ENCODE measurements at regions not wholly inside any gene's neighbourhood (a gene's known extent, or its start where the extent isn't known, plus 50 kb on each side); places are given as distances from the start of the nearest gene placed in this dataset.
"Not testable (repeated sequence)": the region's sequence is repeated elsewhere in the genome, so short reads cannot be mapped to it uniquely, and the experiment has no call there.

DNA sequence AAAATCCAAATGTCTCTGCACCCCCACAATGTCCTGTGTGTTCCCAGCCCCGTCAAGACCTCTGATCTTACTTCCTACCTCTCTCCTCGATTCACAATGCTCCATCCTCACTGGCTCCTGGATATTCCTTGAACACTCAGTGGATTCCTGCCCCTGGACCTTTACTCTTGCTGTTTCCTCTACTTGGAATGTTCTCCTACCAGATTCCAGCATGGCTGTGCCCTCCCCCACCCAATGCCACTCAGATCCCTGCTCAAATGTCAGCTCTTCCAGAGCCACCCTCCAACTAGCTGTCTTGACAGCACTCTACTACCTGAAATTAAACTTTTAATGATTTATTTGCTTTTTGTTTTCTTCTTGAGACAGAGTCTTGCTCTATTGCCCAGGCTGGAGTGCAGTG lies 107.4 kb downstream of the KLF5 start:
- Histone ChIP-seq H3K4me3 (ENCODE audit: low read depth, low read length) (no peak overlapping the region), H3K27ac (ENCODE audit: extremely low read depth, low read depth, low read length) (no peak overlapping the region), H3K4me1 (ENCODE audit: control insufficient read depth, insufficient read depth, low read length) (no peaks in the 10 kb centered on the region), H3K36me3 (ENCODE audit: control insufficient read depth in 2 of 2, insufficient read depth in 1 of 2, low read length in 2 of 2) (no peaks in the 10 kb centered on the region), H3K9me3 (ENCODE audit: control insufficient read depth, insufficient read depth, low read depth, low read length) (no peaks in the 10 kb centered on the region)
- ChIA-PET CTCF (no interaction called here), POLR2A (no interaction called here)
- TF ChIP-seq SCRT1 (tag by site-specific recombination; IDR thresholded peaks at IDR 0.05; ENCODE audit: borderline replicate concordance) (no peak), HOXC10 (CRISPR knock-in tag; IDR thresholded peaks at IDR 0.05) (no peak)

GRCh38 chr13:73162912-73163911 lies 104.4 kb downstream of the KLF5 start:
- no peaks in the 10 kb centered on the region for H3K9me3 ChIP-seq (ENCODE audit: control insufficient read depth, insufficient read depth, low read depth, low read length)
- POLR2A ChIA-PET = no interaction called here
- TF ChIP-seq, protein P1, sequence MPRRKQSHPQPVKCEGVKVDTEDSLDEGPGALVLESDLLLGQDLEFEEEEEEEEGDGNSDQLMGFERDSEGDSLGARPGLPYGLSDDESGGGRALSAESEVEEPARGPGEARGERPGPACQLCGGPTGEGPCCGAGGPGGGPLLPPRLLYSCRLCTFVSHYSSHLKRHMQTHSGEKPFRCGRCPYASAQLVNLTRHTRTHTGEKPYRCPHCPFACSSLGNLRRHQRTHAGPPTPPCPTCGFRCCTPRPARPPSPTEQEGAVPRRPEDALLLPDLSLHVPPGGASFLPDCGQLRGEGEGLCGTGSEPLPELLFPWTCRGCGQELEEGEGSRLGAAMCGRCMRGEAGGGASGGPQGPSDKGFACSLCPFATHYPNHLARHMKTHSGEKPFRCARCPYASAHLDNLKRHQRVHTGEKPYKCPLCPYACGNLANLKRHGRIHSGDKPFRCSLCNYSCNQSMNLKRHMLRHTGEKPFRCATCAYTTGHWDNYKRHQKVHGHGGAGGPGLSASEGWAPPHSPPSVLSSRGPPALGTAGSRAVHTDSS (tag by site-specific recombination; IDR thresholded peaks at IDR 0.05) = peak; percentile 88
- no peak for TF ChIP-seq ZBTB21 (tag by site-specific recombination; IDR thresholded peaks at IDR 0.05)
- no peak overlapping the region for H3K27ac ChIP-seq (ENCODE audit: extremely low read depth, low read depth, low read length)
- H3K4me1 ChIP-seq (ENCODE audit: control insufficient read depth, insufficient read depth, low read length) = no peaks in the 10 kb centered on the region
- H3K36me3 ChIP-seq (ENCODE audit: control insufficient read depth in 2 of 2, insufficient read depth in 1 of 2, low read length in 2 of 2) = no peaks in the 10 kb centered on the region
- no peak overlapping the region for H3K4me3 ChIP-seq (ENCODE audit: low read depth, low read length)
- CTCF ChIA-PET = no interaction called here

DNA sequence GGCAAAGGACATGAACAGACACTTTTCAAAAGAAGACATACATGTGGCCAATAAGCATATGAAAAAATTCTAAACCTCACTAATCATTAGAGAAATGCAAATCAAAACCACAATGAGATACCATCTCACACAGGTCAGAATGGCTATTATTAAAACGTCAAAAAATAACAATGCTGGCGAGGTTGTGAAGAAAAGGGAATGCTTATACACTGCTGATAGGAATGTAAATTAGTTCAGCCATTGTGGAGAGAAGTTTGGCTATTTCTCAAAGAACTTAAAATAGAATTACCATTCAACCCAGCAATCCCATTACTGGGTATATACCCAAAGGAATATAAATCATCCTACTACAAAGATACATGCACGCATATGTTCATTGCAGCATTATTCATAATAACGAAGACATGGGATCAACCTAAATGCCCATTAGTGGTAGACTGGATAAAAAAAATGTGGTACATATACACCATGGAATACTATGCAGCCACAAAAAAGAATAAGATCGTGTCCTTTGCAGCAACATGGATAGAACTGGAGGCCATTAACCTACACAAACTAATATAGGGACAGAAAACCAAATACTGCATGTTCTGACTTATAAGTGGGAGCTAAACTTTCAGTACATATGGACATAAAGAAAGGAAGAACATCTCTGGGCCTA lies 101.7 kb downstream of the KLF5 start:
- H3K36me3 ChIP-seq (ENCODE audit: control insufficient read depth in 2 of 2, insufficient read depth in 1 of 2, low read length in 2 of 2); H3K27ac ChIP-seq (ENCODE audit: extremely low read depth, low read depth, low read length); CTCF ChIA-PET; H3K4me1 ChIP-seq (ENCODE audit: control insufficient read depth, insufficient read depth, low read length); H3K9me3 ChIP-seq (ENCODE audit: control insufficient read depth, insufficient read depth, low read depth, low read length); POLR2A ChIA-PET; H3K4me3 ChIP-seq (ENCODE audit: low read depth, low read length): not testable (repeated sequence)
- TF ChIP-seq ZNF146 (tag by site-specific recombination; IDR thresholded peaks at IDR 0.05) = peak; percentile 57

DNA sequence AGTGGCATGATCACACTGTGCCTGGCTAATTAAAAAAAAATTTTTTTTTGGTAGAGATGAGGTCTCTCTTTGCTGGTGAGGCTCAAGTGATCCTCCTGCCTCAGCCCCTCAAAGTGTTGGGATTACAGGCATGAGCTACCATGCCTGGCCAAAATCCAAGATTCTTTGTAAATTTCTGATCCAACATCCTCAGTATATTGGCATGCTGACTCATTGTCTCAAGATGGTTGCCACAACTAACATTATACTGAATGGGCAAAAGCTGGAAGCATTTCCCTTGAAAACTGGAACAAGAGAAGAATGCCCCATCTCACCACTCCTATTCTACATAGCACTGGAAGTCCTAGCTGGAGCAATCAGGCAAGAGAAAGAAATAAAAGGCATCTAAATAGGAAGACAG lies 100.0 kb downstream of the KLF5 start:
- TF ChIP-seq ZBTB7A (tag by site-specific recombination; IDR thresholded peaks at IDR 0.05; ENCODE audit: low read depth) (no peak), ZNF155 (tag by site-specific recombination; IDR thresholded peaks at IDR 0.05) (no peak), ZNF626 (tag by site-specific recombination; IDR thresholded peaks at IDR 0.05) (no peak), ZNF561 (tag by site-specific recombination; IDR thresholded peaks at IDR 0.05; ENCODE audit: borderline replicate concordance) (no peak), TSHZ1 (tag by site-specific recombination; IDR thresholded peaks at IDR 0.05; ENCODE audit: borderline replicate concordance) (no peak)
- no peaks in the 10 kb centered on the region for H3K9me3 ChIP-seq (ENCODE audit: control insufficient read depth, insufficient read depth, low read depth, low read length)
- ChIA-PET CTCF (interaction anchor here (0.6 kb wide), 1 partner anchor 322 kb away, joined by 3 read pairs; no protein-coding TSS in a partner anchor), POLR2A (no interaction called here)
- no peak overlapping the region for H3K27ac ChIP-seq (ENCODE audit: extremely low read depth, low read depth, low read length)
- no peak overlapping the region for H3K4me3 ChIP-seq (ENCODE audit: low read depth, low read length)
- no peaks in the 10 kb centered on the region for H3K36me3 ChIP-seq (ENCODE audit: control insufficient read depth in 2 of 2, insufficient read depth in 1 of 2, low read length in 2 of 2)
- no peaks in the 10 kb centered on the region for H3K4me1 ChIP-seq (ENCODE audit: control insufficient read depth, insufficient read depth, low read length)

Measured in HEK293 (cell line).